ENCODE measurements at regions not wholly inside any gene's neighbourhood (a gene's known extent, or its start where the extent isn't known, plus 50 kb on each side); places are given as distances from the start of the nearest gene placed in this dataset.

DNA sequence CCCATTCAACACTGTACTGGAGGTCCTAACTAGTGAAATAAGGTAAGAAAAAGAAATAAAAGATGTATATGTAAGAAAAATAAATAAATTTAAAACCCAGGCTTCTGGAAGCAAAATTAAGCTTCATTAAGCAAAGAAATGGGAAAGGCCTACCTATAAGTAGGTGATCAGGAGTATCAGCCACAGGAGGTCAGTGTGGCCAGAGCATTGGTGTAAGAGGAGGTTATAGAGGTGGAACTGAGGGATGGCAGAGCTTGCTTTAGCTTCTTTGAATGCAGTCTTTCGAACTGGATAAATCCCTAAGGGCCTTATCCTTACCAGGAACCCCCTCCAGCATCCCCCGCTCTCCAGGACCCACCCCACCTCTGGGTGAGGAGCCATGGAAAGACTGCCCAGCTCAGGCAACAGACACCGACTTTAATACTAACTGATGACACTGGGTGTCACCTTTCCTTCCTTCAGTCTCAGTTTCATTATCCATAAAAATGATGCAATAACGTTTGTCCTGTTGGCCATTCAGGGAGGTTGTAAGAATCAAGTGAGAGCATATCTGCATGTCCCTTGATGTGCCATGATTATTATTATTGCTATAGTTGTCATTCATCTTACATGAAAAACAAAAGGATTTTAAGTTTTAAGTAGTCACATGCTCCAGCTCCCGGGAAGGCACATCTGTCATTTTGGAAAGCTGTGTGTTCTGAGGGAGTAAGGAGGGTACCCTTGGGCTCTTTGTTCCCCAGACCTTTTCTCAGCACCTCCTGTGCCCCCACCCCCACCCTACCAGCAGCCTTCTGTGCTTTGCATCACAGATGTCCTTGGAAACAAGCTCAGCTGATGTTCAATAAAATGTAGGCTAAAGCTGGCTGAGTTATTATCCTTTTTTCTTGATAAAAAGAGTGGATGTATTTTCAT lies 50.8 kb upstream of the CTNNA1 start:
- no peak overlapping the region for H3K27ac Mint-ChIP-seq
- H3K27me3 Mint-ChIP-seq, result peaks cover 74% of the 10 kb centered on the region
- POLR2A ChIA-PET, result no interaction called here
- H3K4me1 Mint-ChIP-seq, result no peaks in the 10 kb centered on the region
- no peaks in the 10 kb centered on the region for H3K36me3 Mint-ChIP-seq (ENCODE audit: low read depth)
- no peak overlapping the region for H3K4me3 Mint-ChIP-seq
- CTCF ChIA-PET, result interaction anchor here (0.5 to 1.6 kb wide), 2 partner anchors 69 to 544 kb away, joined by 3 to 4 read pairs; no protein-coding TSS in a partner anchor
- no peaks in the 10 kb centered on the region for H3K9me3 Mint-ChIP-seq
- DNase-seq, result no peak

DNA sequence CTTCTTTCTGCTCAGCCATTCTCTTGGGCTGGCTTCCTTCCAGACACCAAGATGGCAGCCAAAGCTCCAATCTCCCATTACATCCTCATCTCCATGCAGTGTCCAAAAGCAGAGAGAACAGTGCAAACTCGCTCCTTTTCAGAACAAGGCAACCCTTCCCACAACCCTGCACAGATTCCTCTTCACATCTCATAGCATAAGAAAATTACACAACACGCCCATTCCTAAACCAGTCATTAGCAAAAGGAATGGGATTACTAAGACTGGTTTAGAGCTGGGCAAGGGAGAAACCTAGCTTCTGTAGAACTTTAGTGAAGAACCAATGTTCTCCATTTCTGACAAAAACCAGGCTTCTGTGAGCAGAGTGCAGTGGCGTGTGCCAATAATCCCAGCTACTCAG lies 51.5 kb upstream of the CTNNA1 start:
- ChIA-PET POLR2A (no interaction called here), CTCF (interaction anchor here (0.5 to 0.6 kb wide), 2 partner anchors 12 to 544 kb away, joined by 3 read pairs; no protein-coding TSS in a partner anchor)
- no peak for DNase-seq
- no peak overlapping the region for H3K4me3 Mint-ChIP-seq
- peaks cover 72% of the 10 kb centered on the region for H3K27me3 Mint-ChIP-seq
- H3K27ac Mint-ChIP-seq, result no peak overlapping the region
- H3K4me1 Mint-ChIP-seq, result no peaks in the 10 kb centered on the region
- H3K9me3 Mint-ChIP-seq, result no peaks in the 10 kb centered on the region
- H3K36me3 Mint-ChIP-seq (ENCODE audit: low read depth), result no peaks in the 10 kb centered on the region

DNA sequence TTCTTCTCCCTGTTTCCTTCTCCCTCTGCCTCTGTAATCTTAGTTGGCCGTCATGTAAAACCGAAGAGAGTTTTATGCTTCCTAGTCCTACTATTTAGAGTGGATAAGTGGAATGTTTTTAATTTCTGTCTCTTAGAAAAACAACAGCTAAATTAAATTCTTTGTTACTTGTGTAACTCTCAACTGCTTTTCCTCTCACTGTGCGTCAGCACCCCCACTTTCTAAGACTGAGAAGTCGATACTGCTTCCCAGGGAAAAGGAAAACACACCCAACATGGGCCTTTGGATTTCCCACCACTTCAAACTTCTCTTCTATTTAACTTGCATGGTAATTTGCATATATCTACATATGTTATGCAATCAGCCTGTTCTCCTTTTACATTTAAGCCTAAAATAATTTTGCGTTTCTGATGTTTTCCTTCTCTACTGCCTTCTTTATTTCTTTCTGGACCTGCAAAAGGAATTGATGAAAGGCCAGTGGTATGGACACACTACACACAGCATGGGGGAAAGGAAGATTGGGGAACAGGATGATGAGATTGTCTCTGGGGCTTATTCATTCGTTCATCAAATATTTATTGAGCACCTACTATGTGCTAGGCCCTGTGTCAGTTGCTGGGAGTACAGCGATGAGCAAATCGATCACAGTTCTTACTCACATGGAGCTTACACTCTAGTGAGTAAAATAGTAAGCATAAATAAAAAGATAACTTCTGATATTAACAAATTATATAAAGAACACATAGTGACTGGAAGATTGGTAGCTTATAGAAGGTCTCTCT lies 52.5 kb upstream of the CTNNA1 start:
- Mint-ChIP-seq H3K4me1 (no peaks in the 10 kb centered on the region), H3K4me3 (no peak overlapping the region), H3K27me3 (peaks cover 69% of the 10 kb centered on the region), H3K9me3 (no peaks in the 10 kb centered on the region), H3K36me3 (ENCODE audit: low read depth) (no peaks in the 10 kb centered on the region), H3K27ac (no peak overlapping the region)
- CTCF ChIA-PET, result no interaction called here
- DNase-seq, result no peak
- POLR2A ChIA-PET, result no interaction called here

DNA sequence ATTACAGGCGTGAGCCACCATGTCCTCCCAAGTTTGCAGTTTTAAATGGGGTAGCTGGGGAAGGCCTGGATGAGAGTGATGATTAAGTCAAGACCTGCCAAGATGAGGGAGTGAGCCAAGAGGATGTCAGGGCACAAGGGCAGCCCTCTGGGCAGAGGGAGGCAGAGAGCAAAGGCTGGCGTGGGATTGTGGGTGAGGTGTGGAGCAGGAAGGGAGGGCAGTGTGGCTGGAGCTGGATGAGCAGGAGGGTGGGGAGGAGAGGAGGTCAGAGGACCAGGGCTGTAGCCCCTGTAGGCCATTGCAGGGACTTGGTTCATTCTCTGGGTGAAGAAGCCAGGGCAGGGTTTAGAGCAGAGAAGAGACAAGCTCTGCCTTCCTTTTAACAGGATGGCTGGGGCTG lies 53.7 kb upstream of the CTNNA1 start:
- DNase-seq, result no peak
- ChIA-PET POLR2A (no interaction called here), CTCF (interaction anchor here (0.7 kb wide), 1 partner anchor 19 kb away, joined by 4 read pairs; no protein-coding TSS in a partner anchor)
- Mint-ChIP-seq H3K4me3 (no peak overlapping the region), H3K27me3 (peaks cover 65% of the 10 kb centered on the region), H3K27ac (no peak overlapping the region), H3K9me3 (no peaks in the 10 kb centered on the region), H3K4me1 (no peaks in the 10 kb centered on the region), H3K36me3 (ENCODE audit: low read depth) (no peaks in the 10 kb centered on the region)

- ChIA-PET CTCF (interaction anchor here (0.9 kb wide), 1 partner anchor 53 kb away, joined by 5 read pairs; no protein-coding TSS in a partner anchor), POLR2A (no interaction called here)
- no peak overlapping the region for H3K4me3 Mint-ChIP-seq
- H3K9me3 Mint-ChIP-seq, result no peaks in the 10 kb centered on the region
- no peak for DNase-seq
- peaks cover 68% of the 10 kb centered on the region for H3K27me3 Mint-ChIP-seq
- no peak overlapping the region for H3K27ac Mint-ChIP-seq
- no peaks in the 10 kb centered on the region for H3K4me1 Mint-ChIP-seq
- H3K36me3 Mint-ChIP-seq (ENCODE audit: low read depth), result no peaks in the 10 kb centered on the region
These were observed 54.5 kb upstream of the CTNNA1 start for GRCh38 chr5:138698713-138699112.

- Mint-ChIP-seq H3K27ac (no peak overlapping the region), H3K27me3 (peaks cover 62% of the 10 kb centered on the region), H3K36me3 (ENCODE audit: low read depth) (no peaks in the 10 kb centered on the region), H3K4me1 (no peaks in the 10 kb centered on the region), H3K9me3 (no peaks in the 10 kb centered on the region), H3K4me3 (no peak overlapping the region)
- CTCF ChIA-PET, result interaction anchor here (0.9 kb wide), 1 partner anchor 54 kb away, joined by 5 read pairs; no protein-coding TSS in a partner anchor
- POLR2A ChIA-PET, result no interaction called here
- no peak for DNase-seq
These were observed 55.4 kb upstream of the CTNNA1 start for GRCh38 chr5:138697720-138698360.

GRCh38 chr5:138696501-138696900 lies 56.7 kb upstream of the CTNNA1 start:
- H3K27me3 Mint-ChIP-seq, result peaks cover 63% of the 10 kb centered on the region

GRCh38 chr5:138695781-138696180 lies 57.4 kb upstream of the CTNNA1 start:
- POLR2A ChIA-PET, result no interaction called here
- CTCF ChIA-PET, result interaction anchor here (0.6 kb wide), 1 partner anchor 169 kb away, joined by 3 read pairs; no protein-coding TSS in a partner anchor
- Mint-ChIP-seq H3K4me3 (no peak overlapping the region), H3K4me1 (no peaks in the 10 kb centered on the region), H3K27ac (no peak overlapping the region), H3K27me3 (peaks cover 56% of the 10 kb centered on the region), H3K9me3 (peaks cover 3% of the 10 kb centered on the region), H3K36me3 (ENCODE audit: low read depth) (no peaks in the 10 kb centered on the region)
- no peak for DNase-seq

More at GRCh38 chr5:138696501-138696900, 56.7 kb upstream of the CTNNA1 start:
- ChIA-PET CTCF (no interaction called here), POLR2A (no interaction called here)
- DNase-seq, result no peak
- Mint-ChIP-seq H3K27ac (no peak overlapping the region), H3K4me3 (no peak overlapping the region), H3K4me1 (no peaks in the 10 kb centered on the region), H3K9me3 (peaks cover 3% of the 10 kb centered on the region), H3K36me3 (ENCODE audit: low read depth) (no peaks in the 10 kb centered on the region)

DNA sequence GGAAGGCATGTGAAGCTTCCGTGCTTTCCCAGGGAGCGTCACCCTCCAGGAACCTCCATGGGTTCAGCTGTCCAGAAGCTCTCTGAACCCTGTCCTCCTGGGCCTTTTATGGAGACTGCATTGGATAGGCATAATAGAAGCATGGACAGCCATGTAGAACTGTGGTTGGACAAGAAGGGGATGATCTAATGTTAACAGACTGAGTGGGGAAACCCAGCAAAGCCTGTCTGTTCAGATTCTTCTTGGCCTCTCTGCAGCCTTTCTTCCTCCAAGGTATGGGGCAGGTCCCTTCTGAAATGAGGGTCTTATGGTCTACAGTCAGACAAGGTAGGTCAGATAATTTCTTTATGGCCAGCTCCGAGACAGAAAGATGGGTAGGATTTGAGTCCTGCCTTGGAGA lies 59.1 kb upstream of the CTNNA1 start:
- POLR2A ChIA-PET, result no interaction called here
- CTCF ChIA-PET, result interaction anchor here (1.3 kb wide), 1 partner anchor 18 kb away, joined by 3 read pairs; no protein-coding TSS in a partner anchor
- H3K9me3 Mint-ChIP-seq, result peaks cover 3% of the 10 kb centered on the region
- H3K4me1 Mint-ChIP-seq, result no peaks in the 10 kb centered on the region
- H3K36me3 Mint-ChIP-seq (ENCODE audit: low read depth), result no peaks in the 10 kb centered on the region
- H3K4me3 Mint-ChIP-seq, result no peak overlapping the region
- DNase-seq, result no peak
- H3K27ac Mint-ChIP-seq, result no peak overlapping the region
- H3K27me3 Mint-ChIP-seq, result peaks cover 45% of the 10 kb centered on the region

GRCh38 chr5:138692370-138692769 lies 60.9 kb upstream of the CTNNA1 start:
- ChIA-PET CTCF (no interaction called here), POLR2A (interaction anchor here (0.6 kb wide), 1 partner anchor 88 kb away, joined by 3 read pairs; no protein-coding TSS in a partner anchor)
- peaks cover 3% of the 10 kb centered on the region for H3K9me3 Mint-ChIP-seq
- no peak for DNase-seq
- peaks cover 40% of the 10 kb centered on the region for H3K27me3 Mint-ChIP-seq
- no peaks in the 10 kb centered on the region for H3K36me3 Mint-ChIP-seq (ENCODE audit: low read depth)
- H3K27ac Mint-ChIP-seq, result no peak overlapping the region
- no peaks in the 10 kb centered on the region for H3K4me1 Mint-ChIP-seq
- H3K4me3 Mint-ChIP-seq, result no peak overlapping the region

DNA sequence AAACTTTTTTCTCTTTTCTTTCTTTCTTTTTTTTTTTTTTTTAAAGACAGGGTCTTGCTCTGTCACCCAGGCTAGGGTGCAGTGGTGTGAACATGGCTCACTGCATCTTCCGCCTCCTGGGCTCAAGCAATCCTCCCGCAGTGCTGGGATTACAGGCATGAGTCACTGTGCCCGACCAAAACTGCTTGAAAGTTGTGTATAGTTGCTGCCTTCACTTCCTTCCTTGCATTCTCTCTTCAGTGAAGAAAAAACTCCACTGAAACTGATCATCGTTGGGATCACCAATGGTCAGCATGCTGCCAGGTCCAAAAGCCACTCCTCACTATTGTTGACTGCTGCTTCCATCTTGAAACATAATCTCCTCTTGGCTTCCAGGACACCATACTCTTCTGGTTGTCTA lies 66.6 kb upstream of the CTNNA1 start:
- H3K27me3 Mint-ChIP-seq, result peaks cover 44% of the 10 kb centered on the region
- H3K4me1 Mint-ChIP-seq, result no peaks in the 10 kb centered on the region
- H3K9me3 Mint-ChIP-seq, result peaks cover 9% of the 10 kb centered on the region
- DNase-seq, result no peak
- no peak overlapping the region for H3K4me3 Mint-ChIP-seq
- no peaks in the 10 kb centered on the region for H3K36me3 Mint-ChIP-seq (ENCODE audit: low read depth)
- H3K27ac Mint-ChIP-seq, result no peak overlapping the region
- ChIA-PET POLR2A (no interaction called here), CTCF (no interaction called here)

GRCh38 chr5:138685193-138685745 lies 68.0 kb upstream of the CTNNA1 start:
- ChIA-PET POLR2A (no interaction called here), CTCF (interaction anchor here (0.9 kb wide), 1 partner anchor 13 kb away, joined by 3 read pairs; no protein-coding TSS in a partner anchor)
- DNase-seq, result no peak
- Mint-ChIP-seq H3K4me1 (no peaks in the 10 kb centered on the region), H3K27me3 (peaks cover 49% of the 10 kb centered on the region), H3K9me3 (peaks cover 8% of the 10 kb centered on the region), H3K27ac (no peak overlapping the region), H3K36me3 (ENCODE audit: low read depth) (no peaks in the 10 kb centered on the region), H3K4me3 (no peak overlapping the region)

Data from activated CD4-positive, alpha-beta T cell treated with anti-CD3 and anti-CD28 coated beads, Interleukin-2, amount 10 ng/mL, durations not matched to agents 7 days and 5 days (primary cell).